MG63 (cell line): ENCODE measurements at regions not wholly inside any gene's neighbourhood (a gene's known extent, or its start where the extent isn't known, plus 50 kb on each side); places are given as distances from the start of the nearest gene placed in this dataset.

Experiments used
- DNase-seq: peaks from one replicate; pipeline ENCODE4 v3.0.0-alpha.2; 2020
- H3K27me3 ChIP-seq: fragments of 250-450 bp; sonication (Bioruptor Pico); 2 replicates; pipeline ENCODE4 v1.5.1; 2020; ENCODE audit warnings: mild to moderate bottlenecking, moderate library complexity
- H3K36me3 ChIP-seq: fragments of 250-450 bp; sonication (Bioruptor Pico); 2 replicates; pipeline ENCODE4 v1.5.1; 2020; ENCODE audit warnings: mild to moderate bottlenecking, moderate library complexity
- H3K4me3 ChIP-seq: fragments of 250-450 bp; sonication (Bioruptor Pico); 2 replicates; pipeline ENCODE4 v1.5.1; 2020; ENCODE audit warnings: mild to moderate bottlenecking, moderate library complexity
- H3K9me3 ChIP-seq: fragments of 250-450 bp; sonication (Bioruptor Pico); 2 replicates; pipeline ENCODE4 v1.5.1; 2020; ENCODE audit warnings: mild to moderate bottlenecking, moderate library complexity

DNA sequence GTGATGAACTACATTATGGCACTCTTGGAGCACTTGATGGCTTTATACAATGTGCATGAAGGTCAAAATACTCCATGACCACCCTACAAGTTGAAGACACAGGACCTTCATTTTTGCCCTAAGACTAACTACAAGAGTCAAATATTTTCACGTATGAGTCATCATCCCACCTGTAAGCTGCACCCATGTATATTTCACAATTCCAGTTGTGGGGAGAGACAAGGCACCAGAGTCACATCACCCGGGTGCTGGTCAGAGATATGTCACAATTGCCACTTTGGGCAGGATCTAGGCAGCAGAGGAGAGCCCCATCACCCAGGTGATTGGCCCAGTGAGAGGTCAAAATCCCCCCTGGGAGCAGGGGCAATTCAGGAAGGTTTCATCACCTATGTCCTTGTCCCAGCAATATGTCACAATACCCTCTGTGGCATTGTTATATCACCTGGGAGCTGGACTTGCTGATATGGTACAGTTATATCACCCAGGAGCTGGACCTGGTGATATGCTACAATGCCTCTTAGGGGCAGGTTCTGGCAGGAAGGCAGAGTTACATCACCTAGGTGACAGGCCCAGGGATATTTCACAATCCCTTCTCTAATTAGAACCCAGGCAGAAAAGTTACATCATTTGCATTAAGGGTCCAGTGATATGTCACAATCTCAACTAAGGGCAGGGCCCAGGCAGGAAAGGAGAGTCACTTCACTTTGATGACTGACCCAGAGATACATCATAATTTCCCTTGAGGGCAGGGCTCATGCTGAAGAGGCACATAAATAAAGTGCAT lies 1839.2 kb downstream of the TP53TG3F start:
- DNase-seq: no peak
- H3K27me3 ChIP-seq: no peaks in the 10 kb centered on the region
- no peaks in the 10 kb centered on the region for H3K9me3 ChIP-seq
- H3K36me3 ChIP-seq: no peaks in the 10 kb centered on the region
- no peak overlapping the region for H3K4me3 ChIP-seq

DNA sequence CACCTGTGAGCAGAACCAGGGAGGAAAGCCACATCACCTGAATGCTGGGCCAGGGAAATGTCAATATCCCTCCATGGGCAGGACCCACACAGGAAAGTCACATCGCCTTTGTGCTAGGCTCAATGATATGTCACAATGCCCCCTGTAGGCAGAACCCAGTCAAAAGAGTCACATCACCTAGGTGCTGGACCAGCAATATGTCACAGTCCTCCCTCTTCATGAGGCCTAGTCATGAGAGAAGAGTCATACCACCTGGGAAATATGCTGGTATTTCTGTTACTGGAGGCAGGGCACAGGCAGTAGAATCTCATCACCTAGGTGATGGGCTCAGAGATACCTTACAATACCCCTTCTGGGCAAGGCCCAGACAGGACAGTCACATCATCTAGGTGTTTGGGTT lies 1843.4 kb downstream of the TP53TG3F start:
- no peak for DNase-seq
- H3K36me3 ChIP-seq: no peaks in the 10 kb centered on the region
- no peak overlapping the region for H3K4me3 ChIP-seq
- no peaks in the 10 kb centered on the region for H3K27me3 ChIP-seq
- H3K9me3 ChIP-seq: no peaks in the 10 kb centered on the region

DNA sequence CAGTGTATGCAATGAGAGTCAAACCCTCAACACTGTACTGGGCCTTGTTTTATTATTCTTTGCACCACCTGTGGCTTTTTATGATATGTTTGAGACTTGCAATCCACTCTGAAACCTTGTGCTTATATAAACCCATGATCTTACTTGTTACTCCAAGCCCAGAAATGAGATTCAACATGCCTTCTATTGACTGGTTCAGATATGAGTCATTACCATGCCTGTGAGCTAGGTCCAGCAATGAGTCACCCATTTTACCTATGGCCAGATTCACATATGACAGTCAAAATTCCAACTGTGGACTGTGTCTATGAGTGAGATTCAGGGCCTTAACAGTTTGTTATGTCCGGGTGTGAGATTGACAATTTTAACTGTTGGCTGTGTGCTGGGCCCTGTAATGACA lies 1846.1 kb downstream of the TP53TG3F start:
- H3K27me3 ChIP-seq: no peaks in the 10 kb centered on the region
- H3K4me3 ChIP-seq: no peak overlapping the region
- no peak for DNase-seq
- no peaks in the 10 kb centered on the region for H3K36me3 ChIP-seq
- H3K9me3 ChIP-seq: no peaks in the 10 kb centered on the region

DNA sequence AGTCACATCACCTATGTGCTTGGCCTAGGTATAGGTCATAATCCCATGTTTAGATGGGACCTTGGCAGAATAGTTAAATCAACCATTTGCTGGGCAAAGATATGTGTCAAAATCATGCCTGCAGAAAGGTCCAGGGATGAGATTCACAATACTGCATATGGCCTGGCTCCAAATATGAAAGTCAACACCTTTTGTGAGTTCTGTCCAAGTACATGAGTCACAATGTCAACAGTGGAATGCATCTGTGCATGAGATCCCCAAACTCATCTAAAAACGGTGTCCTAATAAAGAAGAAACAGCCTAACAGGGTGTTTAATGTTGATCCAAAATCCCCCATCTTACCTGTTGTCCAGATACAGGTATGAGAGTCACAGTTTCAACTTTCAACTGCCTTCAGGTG lies 1847.5 kb downstream of the TP53TG3F start:
- H3K9me3 ChIP-seq: no peaks in the 10 kb centered on the region
- H3K27me3 ChIP-seq: no peaks in the 10 kb centered on the region
- H3K4me3 ChIP-seq: no peak overlapping the region

GRCh38 chr16:35308674-35309073 lies 1849.3 kb downstream of the TP53TG3F start:
- no peak for DNase-seq
- H3K4me3 ChIP-seq: no peak overlapping the region
- H3K27me3 ChIP-seq: no peaks in the 10 kb centered on the region
- H3K36me3 ChIP-seq: no peaks in the 10 kb centered on the region
- H3K9me3 ChIP-seq: no peaks in the 10 kb centered on the region

More for the DNA sequence above, 1847.5 kb downstream of the TP53TG3F start:
- no peaks in the 10 kb centered on the region for H3K36me3 ChIP-seq
- DNase-seq: no peak

DNA sequence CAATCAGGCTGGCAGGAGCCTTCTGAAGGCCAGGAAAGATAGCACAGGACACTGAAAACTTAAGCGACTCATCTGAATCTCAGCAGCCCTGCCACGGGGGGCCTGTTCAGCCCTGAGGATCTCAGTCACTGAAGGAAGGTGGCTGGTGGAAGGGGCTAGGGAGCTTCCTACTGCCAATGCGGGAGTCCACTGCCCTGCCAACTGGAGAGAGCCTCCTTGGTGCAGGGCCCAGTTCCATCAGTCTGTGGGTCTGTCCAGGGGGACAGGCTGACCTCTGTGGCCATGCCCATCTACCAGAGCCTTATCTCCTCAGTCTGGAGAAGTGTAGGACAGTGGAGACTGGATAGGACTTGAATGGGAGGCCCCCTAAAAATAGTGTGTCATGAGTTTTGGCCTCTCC lies 1851.6 kb downstream of the TP53TG3F start:
- Histone ChIP-seq H3K9me3 (no peaks in the 10 kb centered on the region), H3K4me3 (no peak overlapping the region), H3K36me3 (no peaks in the 10 kb centered on the region), H3K27me3 (no peaks in the 10 kb centered on the region)
- DNase-seq: no peak

DNA sequence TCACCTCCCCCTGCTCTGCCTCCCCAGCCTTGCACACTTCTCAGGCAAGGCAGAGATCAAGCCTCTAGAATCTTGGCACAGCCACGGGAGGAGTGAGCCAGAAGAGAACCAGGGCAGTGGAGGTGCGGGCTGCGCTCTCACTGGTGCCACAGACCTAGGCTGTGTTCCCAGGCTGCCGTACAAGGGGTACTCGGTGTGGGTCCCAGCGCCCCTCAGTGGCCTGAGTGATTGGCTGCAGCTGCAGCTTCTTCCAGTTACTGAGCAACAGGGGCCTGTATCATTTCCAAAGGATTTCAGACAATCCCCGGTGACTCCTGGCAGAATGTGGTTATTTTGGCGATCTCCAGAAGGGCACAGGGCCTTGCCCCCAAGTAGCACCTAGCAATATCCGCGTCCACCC lies 1852.1 kb downstream of the TP53TG3F start:
- H3K27me3 ChIP-seq: no peaks in the 10 kb centered on the region
- no peak overlapping the region for H3K4me3 ChIP-seq
- H3K9me3 ChIP-seq: no peaks in the 10 kb centered on the region
- no peaks in the 10 kb centered on the region for H3K36me3 ChIP-seq
- no peak for DNase-seq

DNA sequence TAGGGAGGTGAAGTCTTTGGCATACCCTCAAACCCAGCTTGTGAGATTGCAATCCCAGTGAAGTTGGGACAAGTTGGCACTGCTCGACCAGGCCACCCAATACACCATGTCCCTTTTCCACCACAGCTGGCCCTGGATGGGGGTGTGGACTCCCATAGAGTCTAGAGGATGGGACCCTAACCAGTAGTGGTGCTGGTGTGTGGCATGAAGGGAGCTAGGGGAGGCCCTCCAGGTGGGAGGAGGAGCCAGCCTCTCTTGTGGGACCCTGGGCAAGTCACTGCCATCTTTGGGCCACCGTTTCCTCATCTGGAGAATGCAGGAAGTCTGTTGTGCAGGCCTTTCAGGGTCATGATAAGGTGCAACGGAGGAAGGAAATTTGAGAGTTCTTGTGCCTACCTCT lies 1854.9 kb downstream of the TP53TG3F start:
- no peaks in the 10 kb centered on the region for H3K36me3 ChIP-seq
- DNase-seq: no peak
- H3K4me3 ChIP-seq: no peak overlapping the region
- no peaks in the 10 kb centered on the region for H3K9me3 ChIP-seq
- no peaks in the 10 kb centered on the region for H3K27me3 ChIP-seq

- Histone ChIP-seq H3K4me3 (no peak overlapping the region), H3K27me3 (no peaks in the 10 kb centered on the region), H3K36me3 (no peaks in the 10 kb centered on the region), H3K9me3 (no peaks in the 10 kb centered on the region)
- no peak for DNase-seq
These were observed 1860.3 kb downstream of the TP53TG3F start for GRCh38 chr16:35319536-35320192.

GRCh38 chr16:35325936-35326335 lies 1866.5 kb downstream of the TP53TG3F start:
- no peak for DNase-seq
- no peaks in the 10 kb centered on the region for H3K27me3 ChIP-seq
- H3K9me3 ChIP-seq: no peaks in the 10 kb centered on the region
- H3K4me3 ChIP-seq: no peak overlapping the region
- no peaks in the 10 kb centered on the region for H3K36me3 ChIP-seq

DNA sequence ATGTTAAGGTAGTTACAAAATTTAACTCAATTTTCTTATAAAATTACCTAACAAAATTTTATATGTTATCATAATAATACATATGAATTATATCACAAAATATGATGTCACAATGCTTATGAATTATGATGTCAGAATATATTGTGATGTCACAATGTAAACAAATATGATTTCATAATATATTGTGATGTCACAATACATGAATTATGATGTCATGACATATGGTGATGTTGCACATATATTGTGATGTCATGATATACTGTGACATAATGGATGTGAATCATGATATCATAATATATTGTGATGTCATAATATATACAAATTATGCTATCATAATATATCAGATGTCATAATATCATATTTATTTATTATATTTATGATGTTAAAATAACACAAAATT lies 1879.9 kb downstream of the TP53TG3F start:
- Histone ChIP-seq H3K9me3 (no peaks in the 10 kb centered on the region), H3K36me3 (no peaks in the 10 kb centered on the region), H3K27me3 (no peaks in the 10 kb centered on the region), H3K4me3 (no peak overlapping the region)
- DNase-seq: no peak

DNA sequence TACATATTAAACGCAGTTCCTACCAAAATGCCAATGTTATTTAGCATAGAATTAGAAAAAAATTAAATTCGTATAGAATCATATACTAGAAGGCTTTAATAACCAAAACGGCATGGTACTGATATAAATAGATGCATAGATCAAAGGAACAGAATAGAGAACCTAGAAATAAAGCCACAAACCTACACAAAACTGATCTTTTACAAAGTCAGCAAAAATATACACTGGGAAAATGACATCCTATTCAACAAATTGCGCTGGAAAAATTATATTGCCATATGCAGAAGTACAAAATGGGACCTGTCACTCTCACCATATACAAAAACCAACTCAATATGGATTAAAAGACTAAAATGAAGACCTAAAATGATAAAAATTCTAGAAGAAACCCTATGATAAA lies 1882.6 kb downstream of the TP53TG3F start:
- H3K9me3 ChIP-seq: no peaks in the 10 kb centered on the region
- no peak for DNase-seq
- no peaks in the 10 kb centered on the region for H3K27me3 ChIP-seq
- no peaks in the 10 kb centered on the region for H3K36me3 ChIP-seq
- H3K4me3 ChIP-seq: no peak overlapping the region

DNA sequence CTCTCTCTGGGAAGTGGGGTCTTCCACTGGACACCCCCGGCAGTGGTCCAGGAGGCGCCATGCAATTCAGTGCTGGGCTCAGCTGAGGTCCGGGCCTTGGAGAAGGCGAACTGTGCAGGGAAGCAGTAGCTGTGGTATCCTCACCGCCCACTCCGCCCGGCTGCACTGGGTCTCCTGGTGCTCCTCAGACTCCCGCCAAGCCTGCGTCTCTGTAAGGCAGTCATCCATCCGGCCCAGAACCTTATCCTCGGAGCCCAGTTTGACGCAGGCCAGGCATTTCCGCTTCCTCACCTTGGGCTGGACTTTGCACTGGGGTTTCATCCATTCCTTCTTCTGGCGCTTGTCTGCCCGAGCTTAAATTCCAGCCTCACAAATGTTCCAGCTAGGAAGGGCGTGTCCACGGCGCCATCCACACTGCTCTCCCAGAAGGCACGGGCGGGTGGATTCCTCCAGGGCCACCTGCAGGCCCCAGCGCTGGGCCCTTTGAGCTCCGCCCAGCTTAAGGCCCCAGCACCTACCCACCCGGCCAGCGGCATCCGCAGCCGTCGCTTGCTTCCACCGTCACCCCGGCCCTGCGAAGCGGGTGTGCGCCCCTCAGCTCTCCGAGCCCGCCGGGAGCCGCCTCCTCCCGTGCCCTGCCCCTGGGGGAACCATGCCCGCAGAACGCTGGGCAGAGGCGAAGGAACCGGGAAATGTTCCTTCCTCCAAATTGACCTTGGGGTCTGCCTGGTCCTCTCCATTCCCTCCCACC lies 1884.8 kb downstream of the TP53TG3F start:
- no peaks in the 10 kb centered on the region for H3K36me3 ChIP-seq
- H3K27me3 ChIP-seq: no peaks in the 10 kb centered on the region
- no peak overlapping the region for H3K4me3 ChIP-seq
- no peak for DNase-seq
- H3K9me3 ChIP-seq: no peaks in the 10 kb centered on the region

DNA sequence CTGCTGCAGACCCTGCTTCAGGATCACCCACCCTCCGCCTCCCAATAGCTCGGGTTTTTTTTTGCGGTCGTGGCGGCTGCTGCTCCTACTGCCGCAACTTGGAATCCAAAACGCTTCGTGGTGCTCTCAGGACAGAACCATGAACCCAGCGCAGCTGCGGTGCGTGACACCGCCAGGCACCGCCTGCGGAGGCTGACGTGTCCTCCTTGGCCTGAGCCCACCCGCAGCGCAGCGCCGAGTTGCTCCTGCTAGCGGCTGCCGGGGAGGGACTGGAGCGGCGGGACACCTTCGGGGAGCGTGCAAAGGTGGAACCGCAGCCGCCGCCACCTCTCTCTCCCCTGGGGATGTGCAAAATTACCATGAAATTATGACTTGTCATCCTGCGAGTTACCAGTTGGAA lies 1893.0 kb downstream of the TP53TG3F start:
- Histone ChIP-seq H3K27me3 (no peaks in the 10 kb centered on the region), H3K9me3 (no peaks in the 10 kb centered on the region), H3K4me3 (no peak overlapping the region), H3K36me3 (no peaks in the 10 kb centered on the region)
- no peak for DNase-seq

GRCh38 chr16:35363510-35363909 lies 1904.1 kb downstream of the TP53TG3F start:
- no peaks in the 10 kb centered on the region for H3K36me3 ChIP-seq
- DNase-seq: no peak
- no peaks in the 10 kb centered on the region for H3K9me3 ChIP-seq

DNA sequence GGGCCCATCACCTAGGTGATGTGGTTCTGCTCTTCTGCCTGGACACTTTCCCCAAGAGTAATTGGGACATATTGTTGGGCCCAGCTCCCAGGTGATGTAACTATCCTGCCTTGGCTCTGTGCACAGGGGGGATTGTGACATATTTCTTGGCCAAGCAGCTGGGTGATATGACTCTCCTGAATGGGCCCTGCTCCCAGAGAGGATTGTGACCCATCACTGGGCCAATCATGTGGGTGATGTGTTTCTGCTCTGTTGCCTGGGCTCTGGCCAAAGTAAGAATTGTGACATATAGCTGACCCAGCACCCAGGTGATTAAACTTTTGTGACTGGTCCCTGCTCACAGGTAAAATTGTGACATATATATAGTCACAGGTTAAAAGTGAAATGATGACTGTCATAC lies 1904.9 kb downstream of the TP53TG3F start:
- DNase-seq: no peak
- Histone ChIP-seq H3K9me3 (no peaks in the 10 kb centered on the region), H3K27me3 (no peaks in the 10 kb centered on the region), H3K36me3 (no peaks in the 10 kb centered on the region), H3K4me3 (no peak overlapping the region)

More at GRCh38 chr16:35363510-35363909, 1904.1 kb downstream of the TP53TG3F start:
- Histone ChIP-seq H3K27me3 (no peaks in the 10 kb centered on the region), H3K4me3 (no peak overlapping the region)

DNA sequence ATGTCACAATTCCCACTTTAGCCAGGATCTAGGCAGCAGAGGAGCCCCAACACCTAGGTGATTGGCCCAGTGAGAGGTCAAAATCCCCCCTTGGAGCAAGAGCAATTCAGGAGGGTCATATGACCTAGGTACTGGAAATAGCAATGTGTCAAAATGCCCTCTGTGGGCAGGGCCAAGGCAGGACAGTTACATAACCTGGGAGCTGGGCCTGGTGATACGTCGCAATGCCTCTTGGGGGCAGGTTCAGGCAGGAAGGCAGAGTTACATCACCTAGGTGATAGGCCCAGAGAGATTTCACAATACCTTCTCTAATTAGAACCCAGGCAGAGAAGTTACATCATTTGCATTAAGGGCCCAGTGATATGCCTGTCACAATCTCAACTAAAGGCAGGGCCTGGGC lies 1906.3 kb downstream of the TP53TG3F start:
- no peaks in the 10 kb centered on the region for H3K9me3 ChIP-seq
- no peaks in the 10 kb centered on the region for H3K27me3 ChIP-seq
- DNase-seq: no peak
- no peak overlapping the region for H3K4me3 ChIP-seq
- no peaks in the 10 kb centered on the region for H3K36me3 ChIP-seq
